H1 (cell line): ENCODE measurements at regions not wholly inside any gene's neighbourhood (a gene's known extent, or its start where the extent isn't known, plus 50 kb on each side); places are given as distances from the start of the nearest gene placed in this dataset.

ENCODE experiments used
- CTCF ChIA-PET: fragments of 300-600 bp; sonication (Branson Sonifier 250); formaldehyde crosslinking; loops from one replicate; lab custom pipeline; 2021; ENCODE audit not compliant: partially characterized antibody; lab: Charles Lee
- POLR2A ChIA-PET: fragments of 300-600 bp; sonication (Branson Sonifier 250); formaldehyde crosslinking; loops from one replicate; lab custom pipeline; 2021; ENCODE audit warnings: inconsistent platforms; ENCODE audit not compliant: partially characterized antibody; lab: Charles Lee
- DNase-seq, 2 experiments: peaks; one replicate each; pipeline versions ENCODE4 v3.0.0 to v3.0.0-alpha.2; 2010 to 2022; ENCODE audit warnings: low spot score in 2 of 2, low read depth in 1 of 2, mixed read lengths in 1 of 2
- FAIRE-seq: peaks from 2 replicates; lab custom pipeline; 2011; peaks lifted over from hg19 to GRCh38; lab: Jason Lieb, UNC
- H2AFZ ChIP-seq: 2 replicates; pipeline ENCODE4 v1.8.1; 2012; ENCODE audit warnings: low read length, inconsistent platforms
- H2AK5ac ChIP-seq: 2 replicates; pipeline ENCODE4 v1.6.1; 2013; ENCODE audit warnings: low read depth, low read length
- H2BK120ac ChIP-seq: replicated peaks from 2 replicates; pipeline ENCODE3; 2013; ENCODE audit warnings: low read depth, low read length, inconsistent platforms
- H2BK12ac ChIP-seq: 2 replicates; pipeline ENCODE4 v1.6.1; 2013; ENCODE audit warnings: low read depth, low read length
- H2BK15ac ChIP-seq: 2 replicates; pipeline ENCODE4 v1.6.1; 2013; ENCODE audit warnings: low read length
- H2BK20ac ChIP-seq: 2 replicates; pipeline ENCODE4 v1.6.1; 2013; ENCODE audit warnings: low read length
- H2BK5ac ChIP-seq: 2 replicates; pipeline ENCODE4 v1.6.1; 2013; ENCODE audit warnings: low read depth, low read length
- H3K14ac ChIP-seq: 2 replicates; pipeline ENCODE4 v1.6.1; 2013; ENCODE audit warnings: inconsistent platforms; ENCODE audit not compliant: insufficient read length
- H3K18ac ChIP-seq: 2 replicates; pipeline ENCODE4 v1.6.1; 2013; ENCODE audit warnings: low read length; ENCODE audit errors: extremely low read depth
- H3K23ac ChIP-seq: 2 replicates; pipeline ENCODE4 v1.6.1; 2013; ENCODE audit warnings: inconsistent platforms; ENCODE audit not compliant: insufficient read length
- H3K23me2 ChIP-seq: 2 replicates; pipeline ENCODE4 v1.6.1; 2013; ENCODE audit warnings: low read depth, low read length
- H3K27ac ChIP-seq: 2 replicates; pipeline ENCODE4 v1.6.1; 2011; ENCODE audit warnings: low read depth, low read length, inconsistent platforms
- H3K27me3 ChIP-seq, 4 experiments: replicated peaks in 1 of 4; 1 replicate in 1 of 4; 2 replicates in 3 of 4; pipeline versions ENCODE4 v1.6.1 to v1.8.1; 2011 to 2013; ENCODE audit warnings: low read length in 3 of 4, mild to moderate bottlenecking in 3 of 4, inconsistent platforms in 2 of 4, mixed read lengths in 2 of 4, moderate library complexity in 1 of 4; ENCODE audit not compliant: control insufficient read depth in 3 of 4, insufficient read depth in 3 of 4; ENCODE audit errors: extremely low read depth in 1 of 4
- H3K36me3 ChIP-seq, 4 experiments: 2 replicates each; pipeline versions ENCODE4 v1.6.1 to v1.8.1; 2011 to 2013; ENCODE audit warnings: mild to moderate bottlenecking in 4 of 4, low read length in 3 of 4, moderate library complexity in 2 of 4, control low read depth in 1 of 4, inconsistent platforms in 1 of 4; ENCODE audit not compliant: insufficient read depth in 4 of 4, control insufficient read depth in 2 of 4
- H3K4ac ChIP-seq: replicated peaks from 2 replicates; pipeline ENCODE3; 2013; ENCODE audit warnings: low read length, low read depth, mixed read lengths, inconsistent platforms; ENCODE audit not compliant: insufficient read length
- H3K4me1 ChIP-seq, 4 experiments: replicated peaks in 1 of 4; 1 replicate in 1 of 4; 2 replicates in 3 of 4; pipeline versions ENCODE4 v1.6.1 to v1.8.1; 2011 to 2013; ENCODE audit warnings: low read length in 3 of 4, inconsistent platforms in 2 of 4, mixed read lengths in 1 of 4; ENCODE audit not compliant: insufficient read depth in 4 of 4, control insufficient read depth in 3 of 4
- H3K4me2 ChIP-seq, 2 experiments: 2 replicates each; pipeline versions ENCODE4 v1.6.1 to v1.8.1; 2011 to 2013; ENCODE audit warnings: low read depth in 2 of 2, low read length in 2 of 2, control low read depth in 1 of 2, inconsistent platforms in 1 of 2, mild to moderate bottlenecking in 1 of 2; ENCODE audit not compliant: insufficient read depth in 1 of 2
- H3K4me3 ChIP-seq, 4 experiments: fragments of 200-600, 300-600 bp in 1 of 4; sonication (generic), shearing (Covaris generic), sonication (Bioruptor Twin) in 1 of 4; 2 replicates each; pipeline versions ENCODE4 v1.5.1 to v1.8.1; 2011 to 2016; ENCODE audit warnings: low read length in 4 of 4, low read depth in 3 of 4, control low read depth in 2 of 4, inconsistent platforms in 2 of 4, mild to moderate bottlenecking in 2 of 4, mixed read lengths in 1 of 4, moderate library complexity in 1 of 4; ENCODE audit not compliant: insufficient read depth in 2 of 4; ENCODE audit errors: extremely low read depth in 1 of 4
- H3K56ac ChIP-seq: replicated peaks from 2 replicates; pipeline ENCODE3; 2013; ENCODE audit warnings: low read depth, mild to moderate bottlenecking, mixed read lengths, low read length, inconsistent platforms; ENCODE audit not compliant: insufficient read length
- H3K79me1 ChIP-seq: 2 replicates; pipeline ENCODE4 v1.6.1; 2013; ENCODE audit warnings: low read depth, low read length, control low read depth
- H3K79me2 ChIP-seq, 2 experiments: 2 replicates each; pipeline versions ENCODE4 v1.6.1 to v1.8.1; 2012 to 2013; ENCODE audit warnings: low read length in 2 of 2, mild to moderate bottlenecking in 2 of 2, inconsistent platforms in 1 of 2; ENCODE audit not compliant: insufficient read depth in 2 of 2, control insufficient read depth in 1 of 2
- H3K9ac ChIP-seq, 4 experiments: replicated peaks in 1 of 4; 1 replicate in 1 of 4; 2 replicates in 3 of 4; pipeline versions ENCODE4 v1.6.1 to v1.8.1; 2011 to 2013; ENCODE audit warnings: low read depth in 3 of 4, low read length in 3 of 4, control low read depth in 2 of 4, mild to moderate bottlenecking in 2 of 4, moderate library complexity in 2 of 4, inconsistent platforms in 1 of 4; ENCODE audit errors: extremely low read depth in 1 of 4
- H3K9me3 ChIP-seq, 2 experiments: 2 replicates each; pipeline versions ENCODE4 v1.6.1 to v1.8.1; 2012 to 2013; ENCODE audit warnings: mild to moderate bottlenecking in 2 of 2, moderate library complexity in 2 of 2, control low read depth in 1 of 2, inconsistent platforms in 1 of 2, low read depth in 1 of 2, low read length in 1 of 2, mixed read lengths in 1 of 2; ENCODE audit not compliant: insufficient read depth in 2 of 2
- H4K20me1 ChIP-seq, 2 experiments: replicated peaks in 1 of 2; 2 replicates each; pipeline versions ENCODE3 to v1.8.1; 2011 to 2013; ENCODE audit warnings: inconsistent platforms in 2 of 2, low read length in 2 of 2, mild to moderate bottlenecking in 1 of 2; ENCODE audit not compliant: insufficient read depth in 2 of 2, control insufficient read depth in 1 of 2
- H4K5ac ChIP-seq: 2 replicates; pipeline ENCODE4 v1.6.1; 2013; ENCODE audit warnings: low read length, low read depth, mixed read lengths, inconsistent platforms; ENCODE audit not compliant: insufficient read length
- H4K8ac ChIP-seq: 2 replicates; pipeline ENCODE4 v1.8.0; 2013; ENCODE audit warnings: mild to moderate bottlenecking, moderate library complexity, low read length, inconsistent platforms; ENCODE audit not compliant: insufficient read depth; ENCODE audit errors: extremely low read depth
- H4K91ac ChIP-seq: replicated peaks from 2 replicates; pipeline ENCODE3; 2013; ENCODE audit warnings: low read length, mixed read lengths, inconsistent platforms; ENCODE audit not compliant: insufficient read length
- BCL11A ChIP-seq, 2 experiments: IDR thresholded peaks; one replicate each; pipeline ENCODE4 v1.6.1; 2011; ENCODE audit warnings: low read depth in 2 of 2, low read length in 2 of 2, mild to moderate bottlenecking in 2 of 2
- EP300 ChIP-seq, 2 experiments: IDR thresholded peaks; 1 replicate in 1 of 2; 2 replicates in 1 of 2; pipeline ENCODE4 v1.6.1; 2011 to 2012; ENCODE audit warnings: low read depth in 2 of 2, low read length in 2 of 2, mild to moderate bottlenecking in 2 of 2, borderline replicate concordance in 1 of 2, inconsistent platforms in 1 of 2, moderate library complexity in 1 of 2
- EZH2 ChIP-seq: fragments of 200-600 bp; sonication (generic); IDR thresholded peaks from 2 replicates; pipeline ENCODE4 v1.7.1; 2012; ENCODE audit warnings: low read depth, mild to moderate bottlenecking, moderate library complexity, low read length, inconsistent platforms; ENCODE audit not compliant: severe bottlenecking
- GABPA ChIP-seq: IDR thresholded peaks from 2 replicates; pipeline ENCODE4 v1.6.1; 2011; ENCODE audit warnings: mild to moderate bottlenecking, low read length, moderate library complexity, borderline replicate concordance; ENCODE audit not compliant: insufficient read depth
- GTF2F1 ChIP-seq: IDR thresholded peaks from 2 replicates; pipeline ENCODE4 v1.6.1; 2012; ENCODE audit warnings: low read depth, low read length, improper control_type of control experiment, borderline replicate concordance
- KDM1A ChIP-seq: fragments of 200-600, 300-600 bp; sonication (generic); IDR thresholded peaks from 2 replicates; pipeline ENCODE4 v1.7.1; 2016; ENCODE audit warnings: mild to moderate bottlenecking, low read length, borderline replicate concordance
- SP1 ChIP-seq: IDR thresholded peaks from 2 replicates; pipeline ENCODE4 v1.6.1; 2011; ENCODE audit warnings: low read depth, low read length
- TEAD4 ChIP-seq: IDR thresholded peaks from 2 replicates; pipeline ENCODE4 v1.6.1; 2012; ENCODE audit warnings: low read depth, low read length, inconsistent platforms, mixed read lengths
- YY1 ChIP-seq: IDR thresholded peaks from 2 replicates; pipeline ENCODE4 v1.6.1; 2011; ENCODE audit warnings: low read depth, mild to moderate bottlenecking, low read length

DNA sequence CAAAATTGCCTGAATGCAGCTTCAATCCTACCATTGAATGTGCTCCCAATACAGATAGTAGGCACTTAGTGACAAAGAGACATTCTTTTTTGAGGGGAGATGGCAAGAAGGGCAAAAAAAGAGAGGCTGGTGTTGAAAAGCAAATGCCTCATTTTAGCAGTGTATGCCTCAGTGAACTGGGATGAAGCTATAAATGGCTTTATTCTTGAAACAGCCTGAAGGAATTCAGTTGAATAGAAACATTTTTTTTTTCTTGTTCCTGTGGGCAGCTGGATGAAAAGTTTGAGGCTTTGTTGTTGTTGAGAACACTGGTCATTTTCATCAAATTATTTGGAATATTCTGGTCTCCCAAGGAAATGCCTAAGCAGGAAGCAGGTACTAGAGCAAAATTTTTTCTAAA lies 228.9 kb downstream of the RNF144A start:
- CTCF ChIA-PET: interaction anchor here (1.0 kb wide), 1 partner anchor 31 kb away, joined by 3 read pairs; no protein-coding TSS in a partner anchor
- Histone ChIP-seq H2BK15ac (no peak overlapping the region), H3K4me3 (no peak overlapping the region), H3K79me1 (no peaks in the 10 kb centered on the region), H2BK12ac (no peak overlapping the region), H4K20me1 (no peaks in the 10 kb centered on the region), H3K27me3 (no peaks in the 10 kb centered on the region), H3K18ac (no peak overlapping the region), H3K79me2 (no peaks in the 10 kb centered on the region), H3K14ac (no peak overlapping the region), H2BK5ac (no peak overlapping the region), H3K36me3 (peaks cover 0 to 3% (median 0%) of the 10 kb centered on the region in 4 experiments; a peak in 1 of 8 replicates), H3K4me1 (peaks cover 0 to 3% (median 2%) of the 10 kb centered on the region in 4 experiments; a peak in 2 of 7 replicates), H3K4me2 (no peak overlapping the region), H3K23me2 (no peaks in the 10 kb centered on the region), H2BK20ac (no peak overlapping the region), H2BK120ac (no peak overlapping the region), H2AK5ac (no peak overlapping the region), H4K5ac (no peak overlapping the region), H2AFZ (no peak overlapping the region), H4K91ac (no peak overlapping the region), H3K9me3 (peaks cover 0 to 3% of the 10 kb centered on the region in 2 experiments; a peak in 1 of 4 replicates), H3K23ac (no peak overlapping the region), H3K4ac (no peak overlapping the region), H3K9ac (no peak overlapping the region), H3K27ac (no peak overlapping the region), H4K8ac (no peak overlapping the region), H3K56ac (no peak overlapping the region)
- POLR2A ChIA-PET: interaction anchor here (0.5 kb wide), 1 partner anchor 163 kb away, joined by 3 read pairs; no protein-coding TSS in a partner anchor
- FAIRE-seq: no peak
- no peak for DNase-seq
- TF ChIP-seq KDM1A (no peak), TEAD4 (no peak), BCL11A (IDR thresholded peaks at IDR 0.05; ENCODE audit: low read depth in 2 of 2, low read length in 2 of 2) (no peak), SP1 (no peak), GTF2F1 (no peak), GABPA (no peak), EP300 (IDR thresholded peaks at IDR 0.05; ENCODE audit: borderline replicate concordance in 1 of 2, low read depth in 2 of 2, low read length in 2 of 2) (no peak), EZH2 (no peak), YY1 (no peak)
